ENCODE measurements at regions not wholly inside any gene's neighbourhood (a gene's known extent, or its start where the extent isn't known, plus 50 kb on each side); places are given as distances from the start of the nearest gene placed in this dataset.

DNA sequence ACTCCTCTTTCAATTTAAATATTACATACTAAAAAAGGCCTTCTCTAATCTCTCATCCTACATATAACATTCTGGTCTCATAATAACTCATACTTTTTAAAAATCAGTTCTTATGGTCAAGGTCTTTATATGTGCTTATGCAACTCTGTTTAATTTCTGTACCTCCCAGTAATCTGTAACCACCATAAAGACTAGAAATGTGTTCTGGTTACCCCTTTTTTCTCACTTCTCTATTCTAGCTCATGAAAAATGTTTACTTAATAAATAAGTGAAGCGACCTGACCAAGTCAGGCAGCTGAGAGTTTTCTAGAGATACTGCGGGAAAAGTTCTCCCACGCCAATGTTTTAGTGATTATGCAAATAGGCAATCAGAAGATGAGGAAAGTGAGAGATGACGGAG is 548.8 kb upstream of the FAM241A start (continued):
- TF ChIP-seq, protein P1, sequence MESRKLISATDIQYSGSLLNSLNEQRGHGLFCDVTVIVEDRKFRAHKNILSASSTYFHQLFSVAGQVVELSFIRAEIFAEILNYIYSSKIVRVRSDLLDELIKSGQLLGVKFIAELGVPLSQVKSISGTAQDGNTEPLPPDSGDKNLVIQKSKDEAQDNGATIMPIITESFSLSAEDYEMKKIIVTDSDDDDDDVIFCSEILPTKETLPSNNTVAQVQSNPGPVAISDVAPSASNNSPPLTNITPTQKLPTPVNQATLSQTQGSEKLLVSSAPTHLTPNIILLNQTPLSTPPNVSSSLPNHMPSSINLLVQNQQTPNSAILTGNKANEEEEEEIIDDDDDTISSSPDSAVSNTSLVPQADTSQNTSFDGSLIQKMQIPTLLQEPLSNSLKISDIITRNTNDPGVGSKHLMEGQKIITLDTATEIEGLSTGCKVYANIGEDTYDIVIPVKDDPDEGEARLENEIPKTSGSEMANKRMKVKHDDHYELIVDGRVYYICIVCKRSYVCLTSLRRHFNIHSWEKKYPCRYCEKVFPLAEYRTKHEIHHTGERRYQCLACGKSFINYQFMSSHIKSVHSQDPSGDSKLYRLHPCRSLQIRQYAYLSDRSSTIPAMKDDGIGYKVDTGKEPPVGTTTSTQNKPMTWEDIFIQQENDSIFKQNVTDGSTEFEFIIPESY (IDR thresholded peaks at IDR 0.05) = no peak
- TF ChIP-seq FOXA2 (IDR thresholded peaks at IDR 0.05) (no peak), GABPA (IDR thresholded peaks at IDR 0.05 in 1 of 2, conservative IDR thresholded peaks at IDR 0.05 in 1 of 2) (no peak), HNF4A (conservative IDR thresholded peaks at IDR 0.05) (no peak)

DNA sequence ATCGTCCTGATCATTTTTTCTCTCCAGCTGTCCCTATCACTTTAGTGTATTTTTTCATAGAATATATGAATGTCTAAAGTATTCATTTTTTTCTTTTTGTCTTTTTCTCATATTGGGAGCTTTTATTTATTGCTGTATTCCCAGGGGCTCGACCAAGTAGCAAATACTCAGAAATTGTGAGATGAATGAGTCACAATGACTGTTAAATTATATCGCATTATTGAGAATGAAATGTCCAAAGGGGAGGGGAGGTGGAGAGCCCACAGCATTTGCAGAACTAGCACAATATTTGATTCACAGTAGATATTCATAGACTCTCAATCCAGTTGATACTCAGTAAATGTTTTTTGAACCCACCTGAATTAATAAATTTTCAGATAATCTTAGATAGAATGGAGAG is 543.6 kb upstream of the FAM241A start:
- no peaks in the 10 kb centered on the region for H3K36me3 ChIP-seq (ENCODE audit: control insufficient read depth in 4 of 4, insufficient read depth in 3 of 4, low read depth in 1 of 4, low read length in 3 of 4)
- no peak overlapping the region for H3K9ac ChIP-seq (ENCODE audit: low read depth in 1 of 2, low read length in 2 of 2)
- H3K4me3 ChIP-seq (ENCODE audit: low read depth in 1 of 3, low read length in 3 of 3) = no peak overlapping the region
- H3K4me1 ChIP-seq (ENCODE audit: control insufficient read depth in 4 of 4, insufficient read depth in 4 of 4, low read length in 3 of 4) = no peaks in the 10 kb centered on the region
- 58% methylated on average over 3 of the region's 3 CpGs for WGBS
- H3K27ac ChIP-seq (ENCODE audit: low read depth in 1 of 2, low read length in 2 of 2) = no peak overlapping the region
- H3K9me3 ChIP-seq (ENCODE audit: control insufficient read depth in 4 of 4, low read length in 3 of 4) = no peaks in the 10 kb centered on the region
- no peak for DNase-seq (ENCODE audit: low spot score)
- TF ChIP-seq GABPA (IDR thresholded peaks at IDR 0.05 in 1 of 2, conservative IDR thresholded peaks at IDR 0.05 in 1 of 2) (no peak), JUND (IDR thresholded peaks at IDR 0.05) (no peak), RAD21 (IDR thresholded peaks at IDR 0.05) (no peak), FOXA1 (IDR thresholded peaks at IDR 0.05) (no peak), RXRA (IDR thresholded peaks at IDR 0.05) (no peak), SP1 (IDR thresholded peaks at IDR 0.05) (no peak), ATF3 (IDR thresholded peaks at IDR 0.05) (no peak), EGR1 (IDR thresholded peaks at IDR 0.05; ENCODE audit: low read depth in 2 of 2) (no peak), HNF4G (IDR thresholded peaks at IDR 0.05) (no peak), TAF1 (conservative IDR thresholded peaks at IDR 0.05) (no peak), FOXA2 (IDR thresholded peaks at IDR 0.05) (no peak), YY1 (IDR thresholded peaks at IDR 0.05) (no peak), HNF4A (conservative IDR thresholded peaks at IDR 0.05) (no peak)
- TF ChIP-seq, protein P1 (IDR thresholded peaks at IDR 0.05) = no peak
- TF ChIP-seq, protein P2, sequence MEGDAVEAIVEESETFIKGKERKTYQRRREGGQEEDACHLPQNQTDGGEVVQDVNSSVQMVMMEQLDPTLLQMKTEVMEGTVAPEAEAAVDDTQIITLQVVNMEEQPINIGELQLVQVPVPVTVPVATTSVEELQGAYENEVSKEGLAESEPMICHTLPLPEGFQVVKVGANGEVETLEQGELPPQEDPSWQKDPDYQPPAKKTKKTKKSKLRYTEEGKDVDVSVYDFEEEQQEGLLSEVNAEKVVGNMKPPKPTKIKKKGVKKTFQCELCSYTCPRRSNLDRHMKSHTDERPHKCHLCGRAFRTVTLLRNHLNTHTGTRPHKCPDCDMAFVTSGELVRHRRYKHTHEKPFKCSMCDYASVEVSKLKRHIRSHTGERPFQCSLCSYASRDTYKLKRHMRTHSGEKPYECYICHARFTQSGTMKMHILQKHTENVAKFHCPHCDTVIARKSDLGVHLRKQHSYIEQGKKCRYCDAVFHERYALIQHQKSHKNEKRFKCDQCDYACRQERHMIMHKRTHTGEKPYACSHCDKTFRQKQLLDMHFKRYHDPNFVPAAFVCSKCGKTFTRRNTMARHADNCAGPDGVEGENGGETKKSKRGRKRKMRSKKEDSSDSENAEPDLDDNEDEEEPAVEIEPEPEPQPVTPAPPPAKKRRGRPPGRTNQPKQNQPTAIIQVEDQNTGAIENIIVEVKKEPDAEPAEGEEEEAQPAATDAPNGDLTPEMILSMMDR (IDR thresholded peaks at IDR 0.05; ENCODE audit: low read depth, low read length, missing input control) = no peak
- TF ChIP-seq, protein P3, sequence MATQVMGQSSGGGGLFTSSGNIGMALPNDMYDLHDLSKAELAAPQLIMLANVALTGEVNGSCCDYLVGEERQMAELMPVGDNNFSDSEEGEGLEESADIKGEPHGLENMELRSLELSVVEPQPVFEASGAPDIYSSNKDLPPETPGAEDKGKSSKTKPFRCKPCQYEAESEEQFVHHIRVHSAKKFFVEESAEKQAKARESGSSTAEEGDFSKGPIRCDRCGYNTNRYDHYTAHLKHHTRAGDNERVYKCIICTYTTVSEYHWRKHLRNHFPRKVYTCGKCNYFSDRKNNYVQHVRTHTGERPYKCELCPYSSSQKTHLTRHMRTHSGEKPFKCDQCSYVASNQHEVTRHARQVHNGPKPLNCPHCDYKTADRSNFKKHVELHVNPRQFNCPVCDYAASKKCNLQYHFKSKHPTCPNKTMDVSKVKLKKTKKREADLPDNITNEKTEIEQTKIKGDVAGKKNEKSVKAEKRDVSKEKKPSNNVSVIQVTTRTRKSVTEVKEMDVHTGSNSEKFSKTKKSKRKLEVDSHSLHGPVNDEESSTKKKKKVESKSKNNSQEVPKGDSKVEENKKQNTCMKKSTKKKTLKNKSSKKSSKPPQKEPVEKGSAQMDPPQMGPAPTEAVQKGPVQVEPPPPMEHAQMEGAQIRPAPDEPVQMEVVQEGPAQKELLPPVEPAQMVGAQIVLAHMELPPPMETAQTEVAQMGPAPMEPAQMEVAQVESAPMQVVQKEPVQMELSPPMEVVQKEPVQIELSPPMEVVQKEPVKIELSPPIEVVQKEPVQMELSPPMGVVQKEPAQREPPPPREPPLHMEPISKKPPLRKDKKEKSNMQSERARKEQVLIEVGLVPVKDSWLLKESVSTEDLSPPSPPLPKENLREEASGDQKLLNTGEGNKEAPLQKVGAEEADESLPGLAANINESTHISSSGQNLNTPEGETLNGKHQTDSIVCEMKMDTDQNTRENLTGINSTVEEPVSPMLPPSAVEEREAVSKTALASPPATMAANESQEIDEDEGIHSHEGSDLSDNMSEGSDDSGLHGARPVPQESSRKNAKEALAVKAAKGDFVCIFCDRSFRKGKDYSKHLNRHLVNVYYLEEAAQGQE (IDR thresholded peaks at IDR 0.05) = no peak
- TF ChIP-seq, protein P4, sequence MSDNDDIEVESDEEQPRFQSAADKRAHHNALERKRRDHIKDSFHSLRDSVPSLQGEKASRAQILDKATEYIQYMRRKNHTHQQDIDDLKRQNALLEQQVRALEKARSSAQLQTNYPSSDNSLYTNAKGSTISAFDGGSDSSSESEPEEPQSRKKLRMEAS (IDR thresholded peaks at IDR 0.05) = no peak
- H3K27me3 ChIP-seq (ENCODE audit: control insufficient read depth in 4 of 4, insufficient read depth in 4 of 4, low read length in 3 of 4) = no peaks in the 10 kb centered on the region

All from liver (tissue), 8 donors.